LNCAP (cell line): ENCODE measurements at regions not wholly inside any gene's neighbourhood (a gene's known extent, or its start where the extent isn't known, plus 50 kb on each side); places are given as distances from the start of the nearest gene placed in this dataset.

Experiments
- TF ChIP-seq, protein P1 (sequence below): fragments of 450-650 bp; IDR thresholded peaks from 2 replicates; pipeline ENCODE4 v1.5.1; 2017; ENCODE audit warnings: mild to moderate bottlenecking

DNA sequence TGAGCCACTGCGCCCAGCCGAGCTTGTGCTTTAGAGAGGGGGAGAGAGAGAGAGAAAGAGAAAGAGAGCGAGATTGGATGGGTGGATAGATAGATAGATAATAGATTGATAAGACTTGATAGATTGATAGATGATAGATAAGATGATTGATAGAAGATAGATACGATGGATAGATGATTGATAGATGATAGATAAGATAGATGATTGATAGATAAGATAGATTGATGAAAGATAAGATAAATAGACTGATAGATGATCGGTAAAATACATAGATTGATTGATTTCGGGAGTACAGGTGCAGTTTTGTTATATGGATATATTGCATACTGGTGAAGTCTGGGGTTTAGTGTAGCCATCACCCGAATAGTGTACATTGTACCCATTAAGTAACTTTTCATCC lies 65.9 kb downstream of the SPRING1 start:
- TF ChIP-seq, protein P1, sequence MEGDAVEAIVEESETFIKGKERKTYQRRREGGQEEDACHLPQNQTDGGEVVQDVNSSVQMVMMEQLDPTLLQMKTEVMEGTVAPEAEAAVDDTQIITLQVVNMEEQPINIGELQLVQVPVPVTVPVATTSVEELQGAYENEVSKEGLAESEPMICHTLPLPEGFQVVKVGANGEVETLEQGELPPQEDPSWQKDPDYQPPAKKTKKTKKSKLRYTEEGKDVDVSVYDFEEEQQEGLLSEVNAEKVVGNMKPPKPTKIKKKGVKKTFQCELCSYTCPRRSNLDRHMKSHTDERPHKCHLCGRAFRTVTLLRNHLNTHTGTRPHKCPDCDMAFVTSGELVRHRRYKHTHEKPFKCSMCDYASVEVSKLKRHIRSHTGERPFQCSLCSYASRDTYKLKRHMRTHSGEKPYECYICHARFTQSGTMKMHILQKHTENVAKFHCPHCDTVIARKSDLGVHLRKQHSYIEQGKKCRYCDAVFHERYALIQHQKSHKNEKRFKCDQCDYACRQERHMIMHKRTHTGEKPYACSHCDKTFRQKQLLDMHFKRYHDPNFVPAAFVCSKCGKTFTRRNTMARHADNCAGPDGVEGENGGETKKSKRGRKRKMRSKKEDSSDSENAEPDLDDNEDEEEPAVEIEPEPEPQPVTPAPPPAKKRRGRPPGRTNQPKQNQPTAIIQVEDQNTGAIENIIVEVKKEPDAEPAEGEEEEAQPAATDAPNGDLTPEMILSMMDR = no peak

DNA sequence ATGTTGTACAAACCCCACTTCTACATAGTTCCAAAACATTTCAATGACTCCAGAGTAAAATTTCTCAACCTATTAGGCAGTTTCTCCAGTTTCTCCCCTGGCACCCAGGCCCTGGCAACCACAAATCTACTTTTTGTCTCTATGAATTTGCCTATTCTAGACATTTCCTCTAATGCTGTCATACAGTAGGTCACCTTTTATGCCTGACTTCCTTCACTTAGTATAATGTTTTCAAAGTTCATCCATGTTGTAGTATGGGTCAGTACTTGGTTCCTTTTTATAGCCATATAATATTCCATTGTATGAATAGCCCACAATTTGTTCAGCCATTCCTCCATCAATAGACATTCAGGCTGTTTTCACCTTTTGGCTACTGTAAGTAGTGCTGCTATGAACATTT lies 67.0 kb downstream of the SPRING1 start:
- TF ChIP-seq, protein P1 = no peak

DNA sequence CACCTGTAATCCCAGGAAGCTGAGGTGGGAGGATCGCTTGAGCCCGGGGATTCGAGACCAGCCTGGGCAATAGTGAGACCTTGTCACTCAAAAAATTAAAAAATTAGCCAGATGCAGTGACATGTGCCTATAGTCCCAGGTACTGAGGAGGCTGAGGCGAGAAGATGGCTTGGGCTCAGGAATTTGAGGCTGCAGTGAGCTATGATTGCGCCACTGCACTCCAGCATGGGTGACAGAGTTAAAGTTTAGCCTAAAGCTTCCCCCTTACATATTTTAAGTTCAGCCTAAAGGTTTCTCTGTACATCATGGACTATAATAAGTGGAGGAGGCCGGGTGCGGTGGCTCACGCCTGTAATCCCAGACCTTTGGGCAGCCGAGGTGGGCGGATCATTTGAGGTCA lies 70.1 kb downstream of the SPRING1 start:
- TF ChIP-seq, protein P1 = no peak

DNA sequence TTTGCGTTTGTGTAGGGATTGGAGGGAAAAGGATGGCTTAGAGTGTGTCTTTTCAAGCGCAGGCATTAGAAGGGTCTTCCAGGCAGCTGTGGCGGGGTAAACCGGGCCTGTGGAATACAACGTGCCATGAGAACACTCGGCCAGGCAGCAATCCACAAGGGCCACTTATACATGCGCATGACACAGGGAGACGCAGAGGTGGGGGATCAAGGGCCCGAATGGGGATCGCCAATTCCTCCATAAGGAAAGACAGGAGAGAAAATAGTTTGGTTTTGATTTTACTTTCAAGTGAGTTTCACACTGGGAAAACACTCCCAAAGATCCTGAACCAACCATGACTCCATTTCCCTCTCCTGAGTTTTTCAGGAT lies 71.6 kb downstream of the SPRING1 start:
- TF ChIP-seq, protein P1 = no peak

DNA sequence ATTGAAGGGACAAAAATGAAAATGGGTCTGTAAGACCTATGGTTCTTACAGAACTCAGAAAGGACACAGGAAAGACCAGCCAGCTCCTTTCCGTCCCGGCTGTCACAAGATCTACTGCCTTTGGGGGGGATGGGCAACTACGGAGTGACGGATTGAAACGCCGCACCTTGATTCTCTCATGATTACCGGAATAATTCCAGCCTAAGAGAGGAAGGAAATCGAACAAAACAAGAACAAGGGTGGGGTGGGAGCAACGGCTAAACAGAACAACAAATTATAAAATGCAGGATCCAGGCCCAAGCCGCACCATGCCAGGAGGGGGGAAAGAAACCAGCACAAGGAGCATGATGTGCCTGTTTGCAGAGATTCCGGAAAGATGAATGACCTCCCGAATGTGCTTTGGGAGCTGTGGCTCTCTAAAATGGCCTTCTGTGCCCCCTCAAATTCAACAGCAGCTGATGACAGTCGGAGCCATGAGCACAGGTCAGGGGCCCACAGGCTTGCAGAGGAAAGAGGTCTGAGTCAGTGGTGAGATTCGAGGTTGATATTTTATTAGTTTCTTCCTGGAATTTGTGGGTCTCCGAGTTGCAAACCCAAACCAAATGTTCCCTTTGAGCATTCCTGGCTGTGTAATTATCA lies 72.1 kb downstream of the SPRING1 start:
- TF ChIP-seq, protein P1 = no peak

DNA sequence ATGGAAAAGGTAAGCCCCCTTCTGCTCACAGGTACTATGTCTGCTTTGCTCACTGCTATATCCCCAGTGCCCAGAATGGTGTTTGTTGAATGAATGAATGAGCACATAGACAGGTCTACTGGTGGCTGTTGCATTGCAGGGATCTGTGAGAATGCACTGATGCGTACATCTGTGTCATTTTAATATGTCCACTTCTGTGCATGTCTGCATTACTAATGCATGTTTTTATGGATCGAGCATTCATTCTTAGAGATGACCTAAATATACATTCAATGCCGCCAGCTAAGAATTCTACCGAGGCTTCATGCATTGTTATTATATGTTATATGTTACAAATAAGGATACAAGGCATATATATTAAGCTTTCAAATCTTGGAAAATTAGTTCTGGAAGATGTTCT lies 73.8 kb downstream of the SPRING1 start:
- TF ChIP-seq, protein P1 = no peak

DNA sequence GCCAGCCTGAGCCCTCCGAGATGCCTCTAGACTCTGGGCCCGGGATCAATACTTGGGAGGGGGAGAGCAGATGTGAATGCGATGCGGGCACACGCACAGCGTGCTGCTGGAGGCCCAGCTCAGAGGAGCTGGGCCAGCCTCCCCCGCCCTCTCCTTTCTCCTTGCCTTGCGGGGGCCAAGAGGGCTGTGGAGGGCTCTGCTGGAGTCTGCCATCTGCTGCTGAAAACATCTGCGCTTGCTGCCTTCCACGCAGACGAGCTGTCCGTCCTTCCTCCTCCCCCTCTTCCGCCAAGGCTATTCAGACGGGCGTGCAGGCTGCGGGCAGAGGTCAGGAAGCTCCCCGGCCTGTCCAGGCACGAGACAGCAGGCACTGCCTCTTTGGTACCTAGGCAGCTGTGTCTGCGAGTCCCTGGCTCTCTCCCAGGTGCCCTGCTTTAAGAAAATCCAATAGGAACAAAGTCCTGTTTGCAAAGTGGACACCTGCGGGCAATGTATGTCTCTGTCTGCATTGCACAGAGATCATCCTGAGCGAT lies 75.2 kb downstream of the SPRING1 start:
- TF ChIP-seq, protein P1 = no peak

DNA sequence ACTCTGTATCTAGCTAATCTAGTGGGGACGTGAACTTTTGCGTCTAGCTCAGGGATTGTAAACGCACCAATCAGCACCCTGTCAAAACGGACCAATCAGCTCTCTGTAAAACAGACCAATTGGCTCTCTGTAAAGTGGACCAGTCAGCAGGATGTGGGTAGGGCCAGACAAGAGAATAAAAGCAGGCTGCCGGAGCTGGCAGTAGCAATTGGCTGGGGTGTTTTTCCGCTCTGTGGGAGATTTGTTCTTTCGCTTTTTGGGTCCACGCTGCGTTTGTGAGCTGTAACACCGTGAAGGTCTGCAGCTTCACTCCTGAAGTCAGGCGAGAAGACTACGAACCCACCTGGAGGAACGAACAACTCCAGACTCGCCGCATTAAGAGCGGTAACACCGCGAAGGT lies 76.5 kb downstream of the SPRING1 start:
- TF ChIP-seq, protein P1 = no peak
